ENCODE measurements at regions not wholly inside any gene's neighbourhood (a gene's known extent, or its start where the extent isn't known, plus 50 kb on each side); places are given as distances from the start of the nearest gene placed in this dataset.

GRCh38 chr17:70610161-70610560, 440.8 kb downstream of the KCNJ2 start:
- Histone ChIP-seq H3K27me3 (ENCODE audit: control insufficient read depth, insufficient read depth, low read length) (no peaks in the 10 kb centered on the region), H3K9me3 (ENCODE audit: control insufficient read depth, insufficient read depth, low read length) (no peaks in the 10 kb centered on the region), H3K9ac (ENCODE audit: low read depth, low read length) (no peak overlapping the region), H3K27ac (ENCODE audit: low read depth, low read length) (no peak overlapping the region), H3K4me1 (ENCODE audit: control insufficient read depth, insufficient read depth, low read length) (peaks cover 23% of the 10 kb centered on the region), H3K4me3 (ENCODE audit: low read depth, low read length) (no peak overlapping the region), H3K36me3 (ENCODE audit: control insufficient read depth, insufficient read depth, low read length) (no peaks in the 10 kb centered on the region)

GRCh38 chr17:70613681-70614080, 444.3 kb downstream of the KCNJ2 start:
- H3K36me3 ChIP-seq (ENCODE audit: control insufficient read depth, insufficient read depth, low read length): no peaks in the 10 kb centered on the region
- peaks cover 9% of the 10 kb centered on the region; the same call in 1 of the 2 replicates for H3K4me1 ChIP-seq (ENCODE audit: control insufficient read depth, insufficient read depth, low read length)
- no peaks in the 10 kb centered on the region for H3K27me3 ChIP-seq (ENCODE audit: control insufficient read depth, insufficient read depth, low read length)
- H3K27ac ChIP-seq (ENCODE audit: low read depth, low read length): no peak overlapping the region
- no peaks in the 10 kb centered on the region for H3K9me3 ChIP-seq (ENCODE audit: control insufficient read depth, insufficient read depth, low read length)
- H3K4me3 ChIP-seq (ENCODE audit: low read depth, low read length): no peak overlapping the region
- no peak overlapping the region for H3K9ac ChIP-seq (ENCODE audit: low read depth, low read length)

- Histone ChIP-seq H3K27ac (ENCODE audit: low read depth, low read length) (no peak overlapping the region), H3K36me3 (ENCODE audit: control insufficient read depth, insufficient read depth, low read length) (no peaks in the 10 kb centered on the region), H3K27me3 (ENCODE audit: control insufficient read depth, insufficient read depth, low read length) (no peaks in the 10 kb centered on the region), H3K4me1 (ENCODE audit: control insufficient read depth, insufficient read depth, low read length) (no peaks in the 10 kb centered on the region), H3K9me3 (ENCODE audit: control insufficient read depth, insufficient read depth, low read length) (no peaks in the 10 kb centered on the region), H3K4me3 (ENCODE audit: low read depth, low read length) (no peak overlapping the region), H3K9ac (ENCODE audit: low read depth, low read length) (no peak overlapping the region)
These were observed 446.5 kb downstream of the KCNJ2 start for GRCh38 chr17:70615831-70616230.

DNA sequence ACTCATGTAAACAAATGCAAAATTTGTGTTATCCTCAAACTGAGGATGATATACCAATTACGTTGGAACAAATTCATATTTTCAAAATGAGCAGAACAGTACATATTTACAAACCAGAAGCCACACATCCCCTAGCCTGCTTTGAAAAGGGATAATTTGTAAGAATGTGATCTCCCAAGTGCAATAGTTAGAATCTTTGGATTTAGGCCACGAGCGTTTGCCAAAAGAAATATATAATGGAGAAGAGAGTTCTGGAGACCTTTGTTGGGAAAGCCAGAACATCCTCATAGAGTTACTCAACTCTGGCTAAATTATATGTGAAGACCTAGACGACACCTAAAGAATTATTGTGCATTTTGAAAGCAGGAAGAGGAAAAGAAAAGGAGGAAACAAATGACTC, 449.3 kb downstream of the KCNJ2 start:
- H3K4me3 ChIP-seq (ENCODE audit: low read depth, low read length): no peak overlapping the region
- H3K27ac ChIP-seq (ENCODE audit: low read depth, low read length): no peak overlapping the region
- no peaks in the 10 kb centered on the region for H3K4me1 ChIP-seq (ENCODE audit: control insufficient read depth, insufficient read depth, low read length)
- no peak overlapping the region for H3K9ac ChIP-seq (ENCODE audit: low read depth, low read length)
- H3K9me3 ChIP-seq (ENCODE audit: control insufficient read depth, insufficient read depth, low read length): no peaks in the 10 kb centered on the region
- no peaks in the 10 kb centered on the region for H3K27me3 ChIP-seq (ENCODE audit: control insufficient read depth, insufficient read depth, low read length)
- H3K36me3 ChIP-seq (ENCODE audit: control insufficient read depth, insufficient read depth, low read length): no peaks in the 10 kb centered on the region

GRCh38 chr17:70621566-70621965, 452.2 kb downstream of the KCNJ2 start:
- Histone ChIP-seq H3K27ac (ENCODE audit: low read depth, low read length) (no peak overlapping the region), H3K9me3 (ENCODE audit: control insufficient read depth, insufficient read depth, low read length) (no peaks in the 10 kb centered on the region)

DNA sequence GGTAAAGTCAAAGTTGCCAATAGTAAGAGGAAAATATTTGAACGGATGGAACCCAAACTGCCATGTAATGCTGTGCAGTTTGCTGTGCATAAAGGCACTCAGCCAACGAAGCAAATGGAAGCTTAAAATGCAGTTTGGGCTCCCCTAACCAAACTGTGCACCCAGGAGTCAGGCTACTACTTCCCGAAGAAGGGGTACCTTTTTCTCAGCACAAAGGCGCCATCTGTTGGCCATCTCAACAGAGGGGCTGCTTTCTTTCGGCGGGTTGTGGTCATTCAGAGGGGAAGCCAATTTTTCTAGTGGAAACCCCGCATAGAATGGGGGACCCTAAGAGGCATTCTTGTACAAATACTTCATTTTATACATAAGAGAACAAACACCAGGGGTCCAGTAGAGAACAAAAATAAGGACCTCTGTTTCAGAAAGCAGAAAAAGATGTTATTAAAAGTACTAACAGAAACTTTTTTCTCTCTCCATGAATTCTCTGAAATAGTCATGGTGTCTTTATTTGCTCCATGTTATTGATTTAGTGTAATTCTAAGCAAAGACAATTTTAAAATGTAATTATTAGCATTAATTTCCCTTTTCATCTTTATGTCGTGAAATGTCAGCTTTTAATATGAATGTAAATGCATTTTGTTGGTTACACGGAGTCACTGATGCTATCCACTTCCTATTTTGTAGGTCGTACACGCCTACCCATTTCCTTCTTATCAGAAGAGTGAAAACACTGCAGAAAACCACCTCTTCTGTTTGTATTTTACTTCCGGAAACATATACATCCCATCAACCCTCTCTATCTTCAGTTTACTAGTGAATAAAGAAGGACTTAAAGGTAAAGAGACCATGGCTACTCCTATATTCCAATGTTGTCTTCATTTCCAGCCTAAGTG, 453.3 kb downstream of the KCNJ2 start:
- no peaks in the 10 kb centered on the region for H3K9me3 ChIP-seq (ENCODE audit: control insufficient read depth, insufficient read depth, low read length)
- no peaks in the 10 kb centered on the region for H3K4me1 ChIP-seq (ENCODE audit: control insufficient read depth, insufficient read depth, low read length)
- H3K36me3 ChIP-seq (ENCODE audit: control insufficient read depth, insufficient read depth, low read length): no peaks in the 10 kb centered on the region
- no peak overlapping the region for H3K4me3 ChIP-seq (ENCODE audit: low read depth, low read length)
- no peak overlapping the region for H3K9ac ChIP-seq (ENCODE audit: low read depth, low read length)
- H3K27ac ChIP-seq (ENCODE audit: low read depth, low read length): no peak overlapping the region
- H3K27me3 ChIP-seq (ENCODE audit: control insufficient read depth, insufficient read depth, low read length): no peaks in the 10 kb centered on the region

More at GRCh38 chr17:70621566-70621965, 452.2 kb downstream of the KCNJ2 start:
- Histone ChIP-seq H3K4me3 (ENCODE audit: low read depth, low read length) (no peak overlapping the region), H3K4me1 (ENCODE audit: control insufficient read depth, insufficient read depth, low read length) (no peaks in the 10 kb centered on the region), H3K36me3 (ENCODE audit: control insufficient read depth, insufficient read depth, low read length) (no peaks in the 10 kb centered on the region), H3K27me3 (ENCODE audit: control insufficient read depth, insufficient read depth, low read length) (no peaks in the 10 kb centered on the region), H3K9ac (ENCODE audit: low read depth, low read length) (no peak overlapping the region)

DNA sequence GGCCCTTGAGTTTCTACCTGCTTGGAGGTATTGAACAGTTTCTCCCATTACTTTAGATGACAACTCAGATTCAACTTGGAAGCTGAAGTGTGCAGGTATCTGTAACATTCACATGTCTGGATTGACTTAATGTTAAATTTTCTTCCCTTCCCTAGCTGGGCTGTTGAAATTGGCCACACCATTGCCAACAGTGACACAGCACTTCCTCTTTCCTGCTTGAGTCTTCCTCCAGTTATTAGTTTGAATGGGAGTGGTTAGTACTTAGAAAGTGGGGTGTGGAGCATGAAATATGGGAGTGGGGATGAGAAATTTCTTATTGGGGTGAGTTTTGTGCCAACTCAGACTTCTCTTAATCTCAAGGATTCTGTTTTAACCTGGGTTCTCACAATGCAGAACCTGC, 454.9 kb downstream of the KCNJ2 start:
- H3K27ac ChIP-seq (ENCODE audit: low read depth, low read length): no peak overlapping the region
- H3K9me3 ChIP-seq (ENCODE audit: control insufficient read depth, insufficient read depth, low read length): no peaks in the 10 kb centered on the region

GRCh38 chr17:70629902-70630301, 460.6 kb downstream of the KCNJ2 start:
- Histone ChIP-seq H3K27ac (ENCODE audit: low read depth, low read length) (no peak overlapping the region), H3K9ac (ENCODE audit: low read depth, low read length) (no peak overlapping the region), H3K4me1 (ENCODE audit: control insufficient read depth, insufficient read depth, low read length) (no peaks in the 10 kb centered on the region), H3K9me3 (ENCODE audit: control insufficient read depth, insufficient read depth, low read length) (no peaks in the 10 kb centered on the region), H3K36me3 (ENCODE audit: control insufficient read depth, insufficient read depth, low read length) (no peaks in the 10 kb centered on the region), H3K27me3 (ENCODE audit: control insufficient read depth, insufficient read depth, low read length) (no peaks in the 10 kb centered on the region), H3K4me3 (ENCODE audit: low read depth, low read length) (no peak overlapping the region)

More for the DNA sequence above, 454.9 kb downstream of the KCNJ2 start:
- H3K27me3 ChIP-seq (ENCODE audit: control insufficient read depth, insufficient read depth, low read length): no peaks in the 10 kb centered on the region
- H3K36me3 ChIP-seq (ENCODE audit: control insufficient read depth, insufficient read depth, low read length): no peaks in the 10 kb centered on the region
- H3K4me1 ChIP-seq (ENCODE audit: control insufficient read depth, insufficient read depth, low read length): no peaks in the 10 kb centered on the region
- no peak overlapping the region for H3K9ac ChIP-seq (ENCODE audit: low read depth, low read length)
- no peak overlapping the region for H3K4me3 ChIP-seq (ENCODE audit: low read depth, low read length)

GRCh38 chr17:70636517-70637133, 467.3 kb downstream of the KCNJ2 start:
- H3K36me3 ChIP-seq (ENCODE audit: control insufficient read depth, insufficient read depth, low read length): no peaks in the 10 kb centered on the region
- H3K9ac ChIP-seq (ENCODE audit: low read depth, low read length): no peak overlapping the region
- peaks cover 14% of the 10 kb centered on the region for H3K4me1 ChIP-seq (ENCODE audit: control insufficient read depth, insufficient read depth, low read length)
- H3K9me3 ChIP-seq (ENCODE audit: control insufficient read depth, insufficient read depth, low read length): no peaks in the 10 kb centered on the region
- H3K27ac ChIP-seq (ENCODE audit: low read depth, low read length): no peak overlapping the region
- H3K4me3 ChIP-seq (ENCODE audit: low read depth, low read length): no peak overlapping the region
- H3K27me3 ChIP-seq (ENCODE audit: control insufficient read depth, insufficient read depth, low read length): no peaks in the 10 kb centered on the region

DNA sequence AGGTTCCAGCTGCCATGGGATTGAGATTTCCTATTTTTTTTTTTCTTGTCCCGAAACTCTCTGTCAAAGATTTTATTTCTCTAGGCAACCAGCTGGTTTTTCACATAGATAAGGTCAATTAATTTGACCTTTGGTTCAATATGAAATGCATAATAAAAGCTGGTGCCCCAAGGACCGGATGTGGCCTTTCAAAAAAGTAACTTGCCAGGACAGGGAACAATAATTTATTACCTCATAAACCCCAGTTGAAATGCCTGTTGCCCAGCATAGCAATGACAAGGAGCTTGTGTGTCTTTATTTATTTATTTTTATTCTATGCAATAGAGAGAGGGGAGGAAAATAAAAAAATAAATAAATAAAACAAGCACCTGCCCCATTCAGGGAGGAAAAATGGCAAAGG, 472.7 kb downstream of the KCNJ2 start:
- Histone ChIP-seq H3K36me3 (ENCODE audit: control insufficient read depth, insufficient read depth, low read length) (no peaks in the 10 kb centered on the region), H3K27me3 (ENCODE audit: control insufficient read depth, insufficient read depth, low read length) (no peaks in the 10 kb centered on the region), H3K9ac (ENCODE audit: low read depth, low read length) (no peak overlapping the region), H3K27ac (ENCODE audit: low read depth, low read length) (no peak overlapping the region), H3K4me1 (ENCODE audit: control insufficient read depth, insufficient read depth, low read length) (peaks cover 18% of the 10 kb centered on the region), H3K4me3 (ENCODE audit: low read depth, low read length) (no peak overlapping the region), H3K9me3 (ENCODE audit: control insufficient read depth, insufficient read depth, low read length) (no peaks in the 10 kb centered on the region)

- Histone ChIP-seq H3K9ac (ENCODE audit: low read depth, low read length) (no peak overlapping the region), H3K27me3 (ENCODE audit: control insufficient read depth, insufficient read depth, low read length) (no peaks in the 10 kb centered on the region), H3K4me1 (ENCODE audit: control insufficient read depth, insufficient read depth, low read length) (peaks cover 18% of the 10 kb centered on the region), H3K27ac (ENCODE audit: low read depth, low read length) (no peak overlapping the region), H3K36me3 (ENCODE audit: control insufficient read depth, insufficient read depth, low read length) (no peaks in the 10 kb centered on the region), H3K9me3 (ENCODE audit: control insufficient read depth, insufficient read depth, low read length) (no peaks in the 10 kb centered on the region), H3K4me3 (ENCODE audit: low read depth, low read length) (no peak overlapping the region)
These were observed 474.8 kb downstream of the KCNJ2 start for GRCh38 chr17:70644096-70644495.

All from HUES48 (cell line).